Upper lobe of right lung (tissue), 1 donor: ENCODE measurements at regions not wholly inside any gene's neighbourhood (a gene's known extent, or its start where the extent isn't known, plus 50 kb on each side); places are given as distances from the start of the nearest gene placed in this dataset.

ENCODE experiments used
- ATAC-seq: fragments of 200-7000 bp; cut with Tn5 transposase; one replicate; pipeline ENCODE4 v1.9.1; 2020; ENCODE audit warnings: mild to moderate bottlenecking, moderate library complexity
- DNase-seq: peaks from one replicate; pipeline ENCODE4 v3.0.0-alpha.2; 2020
- H3K27ac ChIP-seq: fragments of 200-600 bp; one replicate; pipeline ENCODE4 v1.8.0; 2022
- H3K27me3 ChIP-seq: fragments of 200-600 bp; one replicate; pipeline ENCODE4 v1.8.0; 2022; ENCODE audit warnings: mild to moderate bottlenecking
- H3K36me3 ChIP-seq: fragments of 200-600 bp; one replicate; pipeline ENCODE4 v1.8.0; 2022
- H3K4me1 ChIP-seq: fragments of 200-600 bp; one replicate; pipeline ENCODE4 v1.8.0; 2022
- H3K4me3 ChIP-seq: fragments of 200-600 bp; one replicate; pipeline ENCODE4 v1.8.0; 2022; ENCODE audit warnings: mild to moderate bottlenecking
- H3K9me3 ChIP-seq: fragments of 200-600 bp; one replicate; pipeline ENCODE4 v1.8.0; 2022
- CTCF ChIP-seq: fragments of 200-600 bp; IDR thresholded peaks from one replicate; pipeline ENCODE4 v1.8.0; 2022; ENCODE audit warnings: antibody characterized with exemption
- intact Hi-C: fragments of 100-400 bp; cut with DNase I; formaldehyde crosslinking; loops from one replicate; pipeline ENCODE4 v1.11.0; 2022
- donor health status: DM: no; HTN: yes; CAD: no; lungs with severe emphysema.

DNA sequence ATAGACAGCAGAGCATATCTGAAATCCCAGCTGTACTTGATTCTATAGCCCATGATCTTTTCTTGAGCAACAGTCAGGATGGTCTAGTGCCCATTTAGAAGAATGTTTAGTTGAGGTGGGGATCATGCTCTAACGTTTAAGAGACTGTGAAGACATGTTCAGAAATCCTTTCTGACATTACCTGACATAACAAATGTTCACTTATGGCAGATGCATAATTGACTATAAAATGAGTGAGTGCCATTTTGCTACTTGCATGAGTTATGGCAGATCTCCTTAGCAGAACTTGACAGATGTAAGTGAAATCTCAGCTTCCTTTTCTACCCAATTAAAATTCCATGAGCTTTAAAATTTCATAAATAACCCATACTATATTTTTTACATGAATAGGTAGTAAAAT lies 209.5 kb upstream of the MMADHC start:
- no peak for TF ChIP-seq CTCF

GRCh38 chr2:149789549-149789948 lies 202.0 kb upstream of the MMADHC start:
- Histone ChIP-seq H3K36me3 (no peaks in the 10 kb centered on the region), H3K27me3 (no peaks in the 10 kb centered on the region), H3K4me1 (no peaks in the 10 kb centered on the region), H3K27ac (no peak overlapping the region), H3K9me3 (no peaks in the 10 kb centered on the region), H3K4me3 (no peak overlapping the region)
- intact Hi-C loops, result no loop called here
- TF ChIP-seq CTCF, result no peak
- DNase-seq (no peak), ATAC-seq (no peak)

More for the DNA sequence above, 209.5 kb upstream of the MMADHC start:
- Histone ChIP-seq H3K27me3 (no peaks in the 10 kb centered on the region), H3K9me3 (no peaks in the 10 kb centered on the region), H3K4me3 (no peak overlapping the region), H3K36me3 (no peaks in the 10 kb centered on the region), H3K27ac (no peak overlapping the region), H3K4me1 (no peaks in the 10 kb centered on the region)
- no peak for ATAC-seq
- DNase-seq, result no peak
- intact Hi-C loops, result no loop called here

- no peak overlapping the region for H3K4me3 ChIP-seq
- no peak overlapping the region for H3K27ac ChIP-seq
- no peaks in the 10 kb centered on the region for H3K9me3 ChIP-seq
- intact Hi-C loops, result no loop called here
- H3K4me1 ChIP-seq, result no peaks in the 10 kb centered on the region
- DNase-seq (no peak), ATAC-seq (no peak)
- H3K27me3 ChIP-seq, result no peaks in the 10 kb centered on the region
- TF ChIP-seq CTCF, result no peak
- no peaks in the 10 kb centered on the region for H3K36me3 ChIP-seq
These were observed 199.6 kb upstream of the MMADHC start for GRCh38 chr2:149787206-149787605.

GRCh38 chr2:149783284-149783683 lies 195.7 kb upstream of the MMADHC start:
- Histone ChIP-seq H3K27me3 (no peaks in the 10 kb centered on the region), H3K27ac (no peak overlapping the region), H3K9me3 (no peaks in the 10 kb centered on the region), H3K4me1 (no peaks in the 10 kb centered on the region), H3K4me3 (no peak overlapping the region), H3K36me3 (no peaks in the 10 kb centered on the region)
- DNase-seq (no peak), ATAC-seq (no peak)
- intact Hi-C loops, result no loop called here
- TF ChIP-seq CTCF, result no peak

DNA sequence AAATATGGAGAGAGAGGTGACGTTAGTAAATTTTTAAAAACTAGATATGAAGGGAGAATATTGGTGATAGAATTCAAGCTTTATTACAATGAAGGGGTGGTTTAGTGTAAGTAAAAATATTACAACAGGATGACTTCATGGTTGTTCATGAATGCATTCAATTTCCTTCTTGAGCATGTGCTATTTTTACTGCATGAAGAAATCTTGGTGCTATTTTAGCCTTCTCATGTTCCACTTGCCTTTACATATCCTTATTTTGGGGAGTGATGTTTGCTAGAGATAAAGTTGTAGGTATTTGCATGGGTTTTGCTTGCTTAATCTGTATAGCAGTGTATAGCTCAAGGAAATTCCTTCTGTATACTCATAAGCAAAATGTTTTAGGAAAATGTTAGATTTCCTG lies 195.0 kb upstream of the MMADHC start:
- no peak for ATAC-seq

More for the DNA sequence above, 195.0 kb upstream of the MMADHC start:
- H3K9me3 ChIP-seq, result no peaks in the 10 kb centered on the region
- no peaks in the 10 kb centered on the region for H3K27me3 ChIP-seq
- H3K27ac ChIP-seq, result no peak overlapping the region
- H3K4me1 ChIP-seq, result no peaks in the 10 kb centered on the region
- intact Hi-C loops, result no loop called here
- no peak for DNase-seq
- no peaks in the 10 kb centered on the region for H3K36me3 ChIP-seq
- no peak for TF ChIP-seq CTCF
- H3K4me3 ChIP-seq, result no peak overlapping the region
